ENCODE measurements at regions not wholly inside any gene's neighbourhood (a gene's known extent, or its start where the extent isn't known, plus 50 kb on each side); places are given as distances from the start of the nearest gene placed in this dataset.

DNA sequence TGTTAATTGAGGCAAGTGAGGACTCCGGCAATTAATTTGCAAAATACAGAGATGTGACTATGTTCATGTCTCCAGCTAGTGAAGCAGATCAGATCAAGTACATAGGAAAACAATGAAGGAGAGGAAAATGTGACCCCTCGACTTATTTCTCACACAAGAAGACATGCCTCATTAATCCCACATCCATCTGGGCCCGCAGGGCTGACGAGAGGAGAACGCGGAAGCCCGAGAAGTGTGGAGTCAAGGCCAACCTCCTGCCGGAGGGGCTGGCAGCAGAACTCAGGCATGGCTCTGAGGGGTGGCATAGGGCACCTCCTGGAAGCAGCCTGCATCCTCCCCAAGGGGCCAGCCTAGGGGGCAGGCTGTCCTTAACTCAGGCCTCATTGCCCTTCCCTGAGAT, 54.4 kb downstream of the ZNF503 start:
- no peak for DNase-seq

DNA sequence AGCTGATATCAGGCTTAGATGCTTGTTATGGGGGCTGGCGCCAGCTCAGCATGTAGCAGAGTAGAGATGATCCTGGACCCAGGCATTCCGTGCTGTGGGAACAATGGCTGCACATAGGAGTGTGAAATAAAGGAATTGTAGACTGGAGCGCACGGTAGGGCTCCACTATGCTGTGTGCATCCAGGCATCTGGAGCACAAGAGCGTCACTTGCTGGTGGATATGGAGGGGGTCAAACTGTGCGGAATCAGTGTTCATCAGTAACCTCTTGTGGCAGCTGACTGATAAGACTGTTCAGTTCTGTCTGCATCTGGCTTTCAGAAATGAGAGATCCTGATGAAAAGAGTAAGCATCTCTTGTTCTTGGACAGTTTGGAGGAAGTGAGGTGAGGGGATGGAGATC, 55.8 kb downstream of the ZNF503 start:
- DNase-seq: no peak

DNA sequence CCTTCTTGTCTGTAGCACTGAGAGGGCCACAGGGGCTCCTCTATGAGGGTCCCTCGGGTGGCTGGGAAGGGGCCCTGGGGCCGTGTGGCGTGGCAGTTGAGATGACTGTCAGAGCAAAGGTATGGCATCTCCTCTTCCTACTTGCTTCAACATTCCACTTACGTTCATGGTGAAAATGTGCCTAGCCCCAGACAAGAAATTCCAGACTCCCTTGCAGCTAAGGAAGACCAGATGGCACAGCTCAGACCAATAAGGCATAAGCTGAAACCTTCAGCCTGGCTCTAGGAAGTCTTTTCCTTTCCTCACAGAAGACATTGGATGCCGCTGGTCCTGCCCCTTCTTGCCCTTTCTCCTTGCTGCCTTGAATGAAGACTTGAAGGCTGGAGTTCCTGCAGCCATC, 57.4 kb downstream of the ZNF503 start:
- DNase-seq: no peak

DNA sequence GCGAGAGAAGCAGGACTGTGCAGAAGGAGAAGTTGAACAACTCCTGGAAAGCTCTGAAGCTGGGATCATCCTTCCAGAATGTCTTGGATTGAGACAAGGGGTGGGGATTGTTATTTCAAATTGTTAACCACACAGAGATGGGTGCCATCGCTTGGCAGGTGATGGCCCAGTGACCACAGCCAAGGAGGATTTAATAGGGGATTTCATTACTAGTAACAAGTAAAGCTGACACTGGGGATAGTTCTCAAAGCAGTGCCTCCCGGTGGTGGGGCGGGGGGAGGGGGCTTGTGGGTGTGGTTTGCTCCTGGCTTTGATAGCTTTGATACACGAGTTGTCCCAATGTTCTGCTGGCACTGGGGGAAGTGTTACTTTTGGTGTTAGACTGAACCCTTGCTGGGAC, 59.2 kb downstream of the ZNF503 start:
- no peak for DNase-seq

DNA sequence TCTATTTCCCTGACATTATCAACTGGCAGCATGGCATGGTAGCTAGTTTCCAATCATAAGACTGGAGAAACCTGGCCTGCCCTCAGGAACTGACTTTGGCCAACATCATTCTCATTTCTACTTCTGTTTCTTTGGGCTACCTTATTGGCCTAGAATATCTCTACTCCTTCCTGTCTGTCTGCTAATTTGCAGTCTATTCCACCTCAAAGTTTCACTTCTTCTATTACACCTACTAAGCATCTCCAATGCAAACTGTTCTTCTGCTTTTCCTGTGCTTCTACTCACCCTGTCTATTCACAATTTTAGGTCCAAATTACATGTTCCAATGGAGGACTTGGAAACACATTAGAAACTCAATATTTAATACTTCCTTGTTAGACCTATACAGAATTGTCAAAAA, 65.6 kb downstream of the ZNF503 start:
- DNase-seq: no peak

DNA sequence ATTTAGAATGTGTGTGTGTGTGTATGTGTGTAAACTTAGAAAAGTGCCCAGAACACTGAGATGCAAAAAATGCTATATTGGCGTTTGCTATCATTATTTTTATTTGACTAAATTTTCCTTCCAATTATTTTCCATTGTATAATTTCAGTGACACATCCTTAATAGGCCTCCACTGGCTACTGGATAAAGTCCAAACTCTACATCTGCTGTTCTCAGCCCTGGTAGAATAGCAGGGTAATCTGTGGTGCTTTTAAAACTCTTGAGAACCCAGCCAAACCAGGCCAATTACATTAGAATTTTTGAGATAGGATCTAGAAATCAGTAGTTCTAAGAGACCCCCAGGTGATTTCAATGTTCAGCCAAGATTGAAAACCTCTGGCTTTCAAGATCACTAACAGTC, 66.4 kb downstream of the ZNF503 start:
- no peak for DNase-seq

DNA sequence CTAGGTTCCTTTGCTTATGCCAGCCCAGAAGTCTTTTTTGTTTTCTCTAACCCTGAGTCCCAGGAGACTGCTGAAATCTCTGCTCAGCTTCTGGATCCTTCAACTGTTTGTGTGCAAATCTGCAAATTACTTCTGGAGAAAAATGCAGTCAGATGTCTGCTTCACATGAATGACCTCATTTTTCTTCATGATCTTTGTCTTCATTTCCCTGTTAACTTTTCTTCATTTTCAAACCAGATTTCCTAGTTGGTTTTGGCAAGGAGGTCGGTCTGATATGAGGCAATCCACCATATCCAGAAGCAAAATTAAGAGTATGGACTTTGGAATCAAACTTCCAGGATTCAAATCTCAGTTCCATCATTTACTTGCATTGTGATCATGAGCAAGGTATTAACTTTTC, 66.8 kb downstream of the ZNF503 start:
- DNase-seq: no peak

DNA sequence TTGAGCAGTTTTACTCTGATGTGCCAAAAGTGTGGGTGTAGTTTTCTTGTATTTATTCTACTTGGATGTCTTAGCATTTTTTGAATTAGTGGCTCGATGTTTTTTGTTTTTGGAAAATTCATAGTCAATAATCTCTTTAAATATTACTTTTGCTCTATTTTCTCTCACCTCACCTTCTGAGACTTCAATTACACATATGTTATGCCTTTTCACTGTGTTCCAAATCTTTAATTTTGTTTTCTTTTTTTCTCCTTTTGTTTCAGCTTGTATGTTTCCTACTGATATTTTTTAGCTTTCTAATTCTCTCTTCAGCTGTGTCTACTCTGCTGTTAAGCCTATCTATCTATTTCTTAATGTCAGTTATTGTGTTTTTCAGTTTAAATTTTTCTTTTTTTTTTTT, 69.5 kb downstream of the ZNF503 start:
- no peak for DNase-seq

DNA sequence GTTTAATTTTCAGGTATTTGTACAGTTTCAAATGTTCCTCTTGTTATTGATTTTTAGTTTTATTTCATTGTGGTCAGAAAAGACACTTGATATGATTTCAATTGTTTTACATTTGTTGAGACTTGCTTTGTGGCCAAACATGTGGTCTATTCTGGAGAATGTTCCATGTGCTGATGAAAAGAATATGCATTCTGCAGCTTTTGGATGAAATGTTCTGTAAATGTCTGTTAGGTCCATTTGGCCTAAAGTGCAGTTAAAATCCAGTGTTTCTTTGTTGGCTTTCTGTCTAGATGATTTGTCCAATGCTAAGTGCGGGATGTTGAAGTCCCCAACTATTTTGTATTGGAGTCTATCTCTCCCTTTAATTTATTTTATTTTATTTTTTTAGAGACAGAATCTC, 70.5 kb downstream of the ZNF503 start:
- DNase-seq: no peak

DNA sequence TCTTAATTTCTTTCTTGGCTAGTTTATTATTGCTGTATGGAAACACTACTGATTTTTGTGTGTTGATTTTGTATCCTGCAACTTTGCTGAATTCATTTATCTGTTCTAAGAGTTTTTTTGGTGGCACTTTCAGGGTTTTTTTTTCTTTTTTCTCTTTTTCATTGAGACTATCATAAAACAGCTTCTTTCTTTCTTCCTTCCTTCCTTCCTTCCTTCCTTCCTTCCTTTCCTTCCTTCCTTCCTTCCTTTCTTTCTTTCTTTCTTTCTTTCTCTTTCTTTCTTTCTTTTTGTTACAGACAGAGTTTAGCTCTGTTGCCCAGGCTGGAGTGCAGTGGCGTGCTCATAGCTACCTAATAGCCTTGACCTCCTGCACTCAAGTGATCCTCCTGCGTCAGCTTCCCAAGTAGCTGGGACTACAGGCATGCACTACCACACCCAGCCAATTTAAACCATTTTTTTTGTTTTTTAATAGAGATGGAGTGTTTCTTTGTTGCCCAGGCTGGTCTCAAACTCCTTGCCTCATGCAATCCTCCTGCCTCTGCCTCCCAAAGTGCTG, 72.3 kb downstream of the ZNF503 start:
- no peak for DNase-seq

DNA sequence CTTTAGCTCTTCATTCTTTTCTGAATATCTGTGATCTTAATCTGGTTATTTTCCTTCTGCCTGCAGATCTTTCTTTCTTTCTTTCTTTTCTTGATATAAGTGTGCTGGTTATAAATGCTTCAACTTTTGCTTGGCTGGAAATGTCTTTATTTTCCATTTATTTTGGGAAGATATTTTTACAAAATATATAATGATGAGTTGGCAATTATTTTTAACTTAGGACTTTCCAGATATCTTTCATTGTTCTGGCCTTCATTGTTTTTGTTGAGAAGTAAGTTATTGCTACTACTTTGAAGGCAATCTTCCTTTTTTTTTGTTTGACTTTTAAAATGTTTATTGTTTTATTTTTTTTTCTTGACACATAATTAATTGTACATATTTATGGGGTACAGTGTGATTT, 75.3 kb downstream of the ZNF503 start:
- DNase-seq: no peak

DNA sequence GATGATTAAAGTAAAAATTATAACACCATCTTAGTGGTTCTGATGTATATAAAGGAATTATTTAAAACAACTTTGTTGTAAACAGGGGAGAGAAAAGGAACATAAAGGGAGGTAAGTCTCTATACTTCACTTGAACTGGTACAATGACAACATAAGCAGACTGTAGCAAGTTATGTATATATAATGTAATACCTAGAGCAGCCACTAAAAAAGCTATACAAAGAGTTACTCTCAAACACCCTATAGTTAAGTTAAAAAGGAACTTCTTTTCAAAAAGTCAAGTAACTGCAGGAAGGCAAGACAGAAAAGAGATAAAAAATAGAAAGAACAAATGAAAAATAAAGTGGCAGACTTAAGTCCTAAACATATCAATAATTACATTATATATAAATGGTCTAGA, 82.3 kb downstream of the ZNF503 start:
- DNase-seq: no peak

DNA sequence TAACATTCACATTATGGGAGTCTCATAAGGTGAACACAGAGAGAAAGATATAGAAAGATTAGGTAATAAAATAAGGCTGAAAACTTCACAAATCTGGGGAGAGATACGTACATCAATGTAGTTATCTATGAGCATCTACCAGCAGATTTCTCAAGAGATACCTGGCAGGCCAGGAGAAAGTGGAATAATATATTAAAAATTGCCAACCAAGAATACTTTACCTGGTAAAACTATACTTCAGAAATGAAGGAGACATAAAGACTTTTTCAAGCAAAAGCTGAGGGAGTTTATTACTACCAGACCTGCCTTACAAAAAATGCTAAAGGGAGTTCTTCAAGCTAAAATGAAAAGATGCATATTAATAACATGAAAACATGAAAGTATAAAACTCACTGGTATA, 78.8 kb upstream of the COMTD1 start:
- DNase-seq: no peak

DNA sequence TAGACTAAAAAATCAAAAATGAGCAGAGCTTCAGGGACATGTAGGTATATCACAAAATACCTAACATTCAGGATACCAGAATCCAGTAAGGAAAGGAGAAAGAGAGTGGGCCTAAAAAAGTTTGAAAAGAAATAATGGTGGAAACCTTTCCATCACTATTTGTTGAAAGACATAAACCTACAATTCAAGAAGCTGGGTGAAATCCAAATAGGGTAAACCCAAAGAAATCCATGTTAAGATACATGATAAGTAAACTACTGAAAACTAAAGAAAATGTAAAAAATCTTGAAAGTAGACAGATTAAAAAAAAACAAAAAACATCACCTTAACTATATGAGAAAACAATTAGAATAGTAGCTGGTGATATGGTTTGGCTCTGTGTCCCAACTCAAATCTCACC, 76.7 kb upstream of the COMTD1 start:
- DNase-seq: no peak

DNA sequence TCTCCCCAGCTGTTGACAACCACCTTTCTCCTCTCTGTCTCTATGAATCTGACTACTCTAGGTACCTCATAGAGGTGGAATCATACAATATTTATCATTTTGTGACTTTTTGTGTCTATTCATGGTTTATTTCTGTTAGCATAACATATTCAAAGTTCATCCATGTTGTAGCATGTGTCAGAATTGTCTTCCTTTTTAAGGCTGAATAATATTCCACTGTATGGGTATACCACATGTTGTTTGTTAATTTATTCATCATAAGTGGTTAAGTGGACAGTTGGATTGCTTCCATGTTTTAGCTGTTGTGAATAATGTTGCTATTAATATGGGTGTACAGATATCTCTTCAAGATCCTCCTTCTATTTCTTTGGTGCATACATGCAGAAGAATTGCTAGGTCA, 69.9 kb upstream of the COMTD1 start:
- DNase-seq: no peak

DNA sequence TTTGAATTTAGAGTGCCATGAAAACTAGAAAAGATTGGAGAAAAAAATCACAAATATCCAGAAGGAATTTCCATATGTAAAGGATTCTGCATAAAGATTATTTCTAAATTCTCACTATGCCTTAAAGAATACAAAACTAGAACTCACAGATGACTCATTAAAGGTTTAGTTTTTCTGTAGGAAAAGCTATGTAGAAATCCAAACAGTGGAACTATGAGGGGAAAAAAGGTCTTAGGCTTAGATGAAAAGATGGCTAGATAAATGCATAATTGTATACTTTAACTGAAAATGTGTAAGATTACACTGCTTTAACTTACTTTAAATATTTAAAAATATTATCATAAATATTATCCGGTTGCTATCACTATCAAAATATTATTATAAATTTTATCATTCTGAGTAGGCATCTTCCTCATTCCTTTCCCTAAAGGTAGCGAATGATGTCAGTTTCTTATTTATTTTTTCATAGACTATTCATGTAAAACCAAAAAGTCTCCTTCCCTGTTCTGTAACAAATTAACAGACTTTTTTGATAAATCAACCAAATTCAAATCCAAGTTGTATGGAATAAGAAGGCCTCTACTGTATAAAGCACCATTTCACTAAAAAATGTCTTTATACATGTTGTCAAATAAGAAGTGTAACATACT, 69.1 kb upstream of the COMTD1 start:
- DNase-seq: no peak

DNA sequence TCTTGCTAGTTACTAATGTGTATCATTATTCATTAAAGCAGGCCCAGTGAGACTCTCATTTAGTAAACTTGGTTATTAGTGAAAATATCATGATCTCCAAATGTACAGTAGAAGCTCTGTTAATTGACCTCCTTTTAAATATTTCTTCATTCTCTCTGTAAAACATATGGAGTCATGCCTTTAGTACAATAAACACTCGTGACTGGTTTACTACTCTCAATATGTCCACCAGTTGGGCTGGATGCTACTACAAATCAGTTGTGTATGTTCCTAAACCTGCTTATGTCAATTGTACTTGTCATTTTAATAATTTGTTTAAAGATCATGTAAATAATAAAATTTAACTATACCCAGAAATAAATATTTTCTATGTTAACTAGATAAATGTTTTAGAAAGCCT, 68.6 kb upstream of the COMTD1 start:
- no peak for DNase-seq

DNA sequence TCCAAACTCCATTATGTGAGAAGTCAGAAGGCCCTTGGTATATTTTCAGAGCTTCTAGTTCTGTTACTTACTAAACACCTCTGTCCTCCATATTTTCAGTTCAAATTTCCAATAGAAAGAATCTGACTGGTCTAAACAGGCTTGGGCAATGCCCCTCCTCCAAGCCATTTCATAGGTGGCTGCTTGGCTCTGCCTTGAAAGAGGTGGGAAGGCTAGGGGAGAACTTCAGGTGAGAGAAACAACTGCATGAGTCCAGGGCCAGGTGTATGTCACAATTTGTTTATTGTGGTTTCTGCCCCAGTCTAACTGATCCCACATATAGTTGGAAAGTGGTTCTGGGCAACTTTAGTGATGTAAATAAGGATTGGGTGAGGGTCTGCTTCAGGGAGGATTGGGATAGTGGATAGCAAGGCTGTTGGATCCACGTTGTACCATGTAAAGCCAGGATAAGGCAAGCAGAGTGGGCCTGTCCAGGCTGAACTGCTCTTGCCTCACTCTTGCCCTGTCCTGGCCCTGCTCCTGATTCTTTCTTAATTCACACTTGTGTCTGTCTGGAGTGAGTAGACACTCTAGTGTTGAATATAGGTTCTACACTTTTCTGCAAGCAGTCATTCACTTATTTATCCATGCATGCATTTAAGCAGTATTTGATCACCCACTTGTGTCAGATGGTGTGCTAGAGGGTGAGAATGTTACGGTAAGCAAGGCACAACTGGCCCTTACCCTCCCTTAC, 67.5 kb upstream of the COMTD1 start:
- no peak for DNase-seq

DNA sequence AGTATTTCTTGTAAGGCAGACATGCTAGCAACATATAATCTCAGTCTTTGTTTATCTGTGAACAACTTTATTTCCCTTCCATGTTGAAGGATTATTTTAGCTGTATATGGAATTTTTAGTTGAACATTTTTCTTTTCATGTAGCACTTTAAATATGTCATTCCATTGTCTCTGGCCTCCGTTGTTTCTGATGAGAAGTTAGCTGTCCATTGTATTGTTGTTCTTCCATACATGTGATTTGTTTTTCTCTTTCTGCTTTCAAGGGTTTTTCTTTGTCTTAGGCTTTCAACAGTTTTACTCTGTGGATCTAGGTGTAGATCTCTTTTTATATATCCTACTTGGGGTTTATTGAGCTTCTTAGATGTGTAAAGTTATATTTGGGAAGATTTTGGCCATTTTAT, 66.3 kb upstream of the COMTD1 start:
- no peak for DNase-seq

DNA sequence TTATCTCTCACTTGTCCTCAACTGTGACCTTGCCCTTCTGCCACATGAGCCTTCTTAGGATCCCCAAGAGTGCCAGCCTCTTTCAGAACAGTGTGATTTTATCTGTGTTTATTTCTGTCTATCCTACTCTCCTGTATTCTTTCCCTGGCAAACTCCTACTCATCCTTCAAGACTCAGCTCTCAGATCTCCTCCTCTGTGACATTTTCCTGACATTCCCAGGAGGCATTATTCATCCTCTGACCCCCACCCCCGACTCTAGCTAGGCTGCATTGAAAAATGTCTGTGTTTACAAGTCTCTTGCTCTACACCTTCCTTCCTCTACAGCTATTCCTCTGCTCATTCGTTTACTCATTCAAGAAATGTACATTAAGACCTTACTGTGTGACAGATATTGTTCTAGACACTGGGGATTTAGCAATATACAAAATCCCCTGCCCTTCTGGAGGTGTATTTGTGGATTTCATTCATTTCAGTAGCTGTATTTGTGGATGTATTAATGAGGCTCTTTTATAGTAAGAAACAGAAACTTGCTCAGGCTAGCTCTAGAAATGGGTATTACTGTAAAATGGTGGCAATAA, 61.4 kb upstream of the COMTD1 start:
- DNase-seq: no peak

DNA sequence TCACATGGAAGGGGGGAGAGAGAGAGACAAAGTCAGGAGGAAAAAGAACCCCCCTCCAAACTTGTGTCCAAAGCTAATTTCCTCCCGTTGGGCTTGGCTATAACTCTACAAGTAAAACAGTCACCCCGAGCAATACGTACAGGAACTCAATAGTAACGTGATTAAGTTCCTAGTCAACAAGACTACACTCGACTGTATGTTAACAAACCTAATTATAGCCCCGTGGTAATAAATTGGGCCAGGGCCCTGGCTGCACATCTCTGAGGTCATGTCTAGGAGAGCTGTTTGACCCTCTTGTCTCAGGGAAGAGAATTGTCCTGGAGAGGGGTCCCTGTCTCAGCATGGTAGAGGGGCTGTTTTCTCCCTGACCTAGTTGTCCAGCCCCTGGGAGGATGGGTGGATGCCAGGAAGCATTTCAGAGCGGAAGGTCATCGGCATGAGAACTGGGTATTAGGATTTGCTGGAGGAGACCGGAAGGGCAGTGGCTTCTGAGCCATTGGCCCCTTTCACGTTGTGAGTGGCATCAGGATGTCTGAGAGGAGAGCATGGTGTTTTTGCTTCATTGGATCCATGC, 60.2 kb upstream of the COMTD1 start:
- no peak for DNase-seq

DNA sequence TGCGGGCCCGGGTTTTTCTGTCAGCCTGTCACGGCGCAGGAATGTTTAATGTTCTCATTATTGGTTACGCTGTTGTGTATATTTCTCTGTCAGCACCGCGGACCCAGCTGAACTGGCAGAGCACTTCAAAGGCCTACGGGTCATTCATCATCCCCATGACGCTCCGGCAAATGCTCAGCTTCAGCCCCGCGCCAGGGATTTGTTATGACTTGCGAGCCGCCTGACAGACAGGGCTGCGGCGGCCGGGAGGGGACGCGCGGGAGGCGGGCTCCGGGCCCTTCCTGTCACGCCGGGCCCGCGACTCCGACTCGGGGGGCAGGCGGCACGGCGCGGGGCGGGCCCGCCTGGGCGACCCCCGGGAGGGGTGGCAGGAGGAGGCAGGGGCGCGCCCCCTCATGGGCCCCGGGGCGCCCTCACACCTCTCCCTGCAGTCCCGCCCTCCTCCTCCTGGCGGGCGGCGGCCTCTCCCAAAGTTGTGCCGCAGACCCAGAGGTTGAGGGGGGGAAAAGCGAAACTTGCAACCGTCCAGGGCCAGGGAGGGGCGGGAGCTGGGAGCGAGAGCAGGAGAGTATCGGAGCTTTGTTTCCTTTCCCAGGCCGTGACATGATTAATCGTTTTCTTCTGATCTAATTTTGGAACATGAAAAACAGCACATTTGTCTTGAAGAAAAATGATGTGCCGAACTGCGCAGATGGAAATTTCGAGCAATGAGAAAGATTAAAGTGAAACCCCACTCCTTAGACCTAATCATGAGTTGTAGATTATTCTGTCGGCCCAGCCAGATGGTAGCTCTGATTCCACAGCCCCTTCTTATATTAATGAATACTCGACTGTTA, 59.3 kb upstream of the COMTD1 start:
- peak; percentile 72 for DNase-seq

DNA sequence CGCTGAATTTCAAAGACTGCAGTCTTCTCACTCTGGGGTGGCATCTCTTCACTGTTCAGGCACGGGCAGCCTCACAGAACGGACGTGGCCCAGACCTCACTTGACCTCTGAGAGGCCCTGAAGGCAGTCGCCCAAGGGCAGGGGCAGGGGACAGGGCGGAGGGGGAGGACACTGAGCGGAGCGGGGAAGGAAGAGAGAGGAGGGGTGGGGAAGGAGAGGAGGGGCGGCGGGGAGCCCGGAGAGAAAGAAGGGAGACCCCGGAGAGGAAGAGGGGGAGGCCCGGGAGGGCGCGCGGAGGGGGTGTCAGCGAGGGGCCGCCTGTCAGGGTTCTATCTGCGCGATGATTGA, 58.7 kb upstream of the COMTD1 start:
- no peak for DNase-seq

Data from activated T-cell treated with anti-CD3 and anti-CD28 coated beads, Interleukin-2, amount 50 U/mL, for 1 hour (primary cell).